Heart right ventricle (tissue), 16 donors: ENCODE measurements at regions not wholly inside any gene's neighbourhood (a gene's known extent, or its start where the extent isn't known, plus 50 kb on each side); places are given as distances from the start of the nearest gene placed in this dataset.

Source experiments
- ATAC-seq, 8 donors: fragments of 200-7000 bp; cut with Tn5 transposase; one replicate each; pipeline ENCODE4 v1.9.1; 2020; ENCODE audit warnings: mild to moderate bottlenecking in 8 of 8, moderate library complexity in 8 of 8, moderate number of reproducible peaks in 1 of 8
- DNase-seq, 2 donors: peaks; one replicate each; pipeline ENCODE4 v3.0.0-alpha.2; 2020
- H3K27ac ChIP-seq, 10 donors: fragments of 200-600 bp; sonication (generic) in 2 of 10; one replicate each; pipeline versions ENCODE4 v1.5.0 to v1.8.0; 2020 to 2022; ENCODE audit warnings: mild to moderate bottlenecking in 3 of 10
- H3K27me3 ChIP-seq, 7 donors: fragments of 200-600 bp; one replicate each; pipeline ENCODE4 v1.8.0; 2021 to 2022; ENCODE audit warnings: mild to moderate bottlenecking in 2 of 7
- H3K36me3 ChIP-seq, 9 donors: fragments of 200-600 bp; sonication (generic) in 1 of 9; one replicate each; pipeline versions ENCODE4 v1.5.0 to v1.8.0; 2020 to 2022; ENCODE audit warnings: mild to moderate bottlenecking in 2 of 9
- H3K4me1 ChIP-seq, 9 donors: fragments of 200-600 bp; sonication (generic) in 1 of 9; one replicate each; pipeline versions ENCODE4 v1.5.0 to v1.8.0; 2020 to 2022; ENCODE audit warnings: mild to moderate bottlenecking in 4 of 9
- H3K4me3 ChIP-seq, 10 donors: fragments of 200-600 bp; sonication (generic) in 2 of 10; one replicate each; pipeline versions ENCODE4 v1.5.0 to v1.8.0; 2020 to 2022; ENCODE audit warnings: mild to moderate bottlenecking in 7 of 10, moderate library complexity in 2 of 10
- H3K9me3 ChIP-seq, 11 donors: fragments of 200-600 bp in 10 of 11; sonication (generic) in 2 of 11; one replicate each; pipeline versions ENCODE4 v1.5.0 to v1.8.0; 2013 to 2022; ENCODE audit warnings: mild to moderate bottlenecking in 2 of 11, control low read depth in 1 of 11, moderate library complexity in 1 of 11
- CTCF ChIP-seq, 9 donors: fragments of 200-600 bp; sonication (generic) in 2 of 9; IDR thresholded peaks; one replicate each; pipeline versions ENCODE4 v1.5.0 to v1.8.0; 2021 to 2022; ENCODE audit warnings: antibody characterized with exemption in 9 of 9, mild to moderate bottlenecking in 5 of 9, moderate library complexity in 1 of 9
- WGBS, 2 donors: extraction: QIAGEN DNeasy Blood & Tissue Kit; methylation state at CpG; one replicate each; pipeline ENCODE4 v1.1.7; 2013; ENCODE audit warnings: inconsistent platforms in 1 of 2; 5-methylcytosine and 5-hydroxymethylcytosine counted together
- intact Hi-C, 10 donors: fragments of 100-400 bp; cut with DNase I; formaldehyde crosslinking; loops; one replicate each; pipeline versions ENCODE4 v1.11.1 to v1.14.2; 2022
- donor health status: Arrhythmogenic right ventricular cardiomyopathy.
- donor health status: ischemic (EF 13 %, LVEDD 7.1; RV severe dilation, severe dysfunction).
- donor health status: healthy with polysubstance abuse.
- donor health status: DM: no; HTN: yes; CAD: no.
- donor health status: DM: no; HTN: no; CAD: no.
- donor health status: ischemic (EF 25% LVEDD 6.9; RV normal size, moderate dysfunction).
- donor health status: ischemic (EF 25% LVEDD 5.7; RV mildly dilated, moderate dysfunction).
- donor health status: healthy.
- donor health status: DM: yes; HTN: yes; CAD: no.
- donor health status: Ischemic cardiomyopathy.
- donor health status: ischemic (EF 35%, LVEDD 5.7; RV mildly dilated, moderate dysfunction).
- donor health status: nonischemic (EF 11% LVEDD 7.7; RV severe dilation, severe dysfunction).
- donor health status: DM: yes; HTN: yes; CAD: no.
- donor health status: PGD.
- donor health status: ischemic (EF 29% LVEDD 5.4; RV normal size, mild dysfunction).
- donor health status: nonischemic (EF 23%, LVEDD 6.1; RV moderate dilation, normal function).

GRCh38 chr6:156513504-156513903 lies 263.7 kb upstream of the ARID1B start:
- intact Hi-C loops: loop anchor here in 1 of 10 donors (10.0 kb wide), 1 partner anchor 239 kb away; no protein-coding TSS in a partner anchor
- TF ChIP-seq CTCF (IDR thresholded peaks at IDR 0.05): no peak
- H3K36me3 ChIP-seq: no peaks in the 10 kb centered on the region
- no peak overlapping the region for H3K4me3 ChIP-seq
- 68 to 72% methylated on average over 2 of the region's 2 CpGs for WGBS, 2 donors
- H3K9me3 ChIP-seq: no peaks in the 10 kb centered on the region
- H3K27ac ChIP-seq: no peak overlapping the region
- H3K4me1 ChIP-seq: peaks cover 0 to 6% (median 0%) of the 10 kb centered on the region in 9 donors
- no peaks in the 10 kb centered on the region for H3K27me3 ChIP-seq
- ATAC-seq (peak in 3 of 8 donors; percentile 45 to 54 (median 47)), DNase-seq (no peak)

GRCh38 chr6:156511570-156511969 lies 265.6 kb upstream of the ARID1B start:
- Histone ChIP-seq H3K36me3 (no peaks in the 10 kb centered on the region), H3K27ac (no peak overlapping the region), H3K27me3 (peaks cover 0 to 5% (median 0%) of the 10 kb centered on the region in 7 donors), H3K9me3 (no peaks in the 10 kb centered on the region), H3K4me3 (no peak overlapping the region), H3K4me1 (peaks cover 0 to 6% (median 0%) of the 10 kb centered on the region in 9 donors)
- DNase-seq: no peak
- intact Hi-C loops: loop anchor here in 1 of 10 donors (10.0 kb wide), 1 partner anchor 237 kb away; no protein-coding TSS in a partner anchor
- TF ChIP-seq CTCF (IDR thresholded peaks at IDR 0.05): no peak
- no peak for ATAC-seq

GRCh38 chr6:156511051-156511450 lies 266.1 kb upstream of the ARID1B start:
- Histone ChIP-seq H3K4me3 (no peak overlapping the region), H3K27ac (no peak overlapping the region), H3K4me1 (peaks cover 0 to 6% (median 0%) of the 10 kb centered on the region in 9 donors), H3K9me3 (no peaks in the 10 kb centered on the region), H3K36me3 (no peaks in the 10 kb centered on the region), H3K27me3 (peaks cover 0 to 5% (median 0%) of the 10 kb centered on the region in 7 donors)
- no peak for TF ChIP-seq CTCF (IDR thresholded peaks at IDR 0.05)
- no peak for ATAC-seq
- 75 to 79% methylated on average over 5 of the region's 5 CpGs for WGBS, 2 donors
- intact Hi-C loops: loop anchor here in 1 of 10 donors (10.0 kb wide), 1 partner anchor 236 kb away; no protein-coding TSS in a partner anchor
- no peak for DNase-seq

- Histone ChIP-seq H3K9me3 (no peaks in the 10 kb centered on the region), H3K4me1 (peaks cover 0 to 6% (median 0%) of the 10 kb centered on the region in 9 donors), H3K36me3 (no peaks in the 10 kb centered on the region), H3K27ac (no peak overlapping the region), H3K4me3 (no peak overlapping the region), H3K27me3 (peaks cover 0 to 5% (median 0%) of the 10 kb centered on the region in 7 donors)
- 84 to 90% methylated on average over 2 of the region's 2 CpGs for WGBS, 2 donors
- ATAC-seq (no peak), DNase-seq (no peak)
- TF ChIP-seq CTCF (IDR thresholded peaks at IDR 0.05): no peak
- intact Hi-C loops: loop anchor here in 1 of 10 donors (10.0 kb wide), 1 partner anchor 235 kb away; no protein-coding TSS in a partner anchor
These were observed 266.9 kb upstream of the ARID1B start for GRCh38 chr6:156510242-156510641.
